AG09319 (cell line): ENCODE measurements at regions not wholly inside any gene's neighbourhood (a gene's known extent, or its start where the extent isn't known, plus 50 kb on each side); places are given as distances from the start of the nearest gene placed in this dataset.
"Not testable (repeated sequence)": the region's sequence is repeated elsewhere in the genome, so short reads cannot be mapped to it uniquely, and the experiment has no call there.

ENCODE experiments used
- DNase-seq: peaks from one replicate; pipeline ENCODE4 v3.0.0-alpha.2; 2010; ENCODE audit warnings: low read depth; ENCODE audit errors: extremely low read depth
- TF ChIP-seq, protein P1 (sequence below): IDR thresholded peaks from 2 replicates; pipeline ENCODE4 v1.5.1; 2011; ENCODE audit warnings: low read depth, mild to moderate bottlenecking, inconsistent platforms, low read length, moderate library complexity

DNA sequence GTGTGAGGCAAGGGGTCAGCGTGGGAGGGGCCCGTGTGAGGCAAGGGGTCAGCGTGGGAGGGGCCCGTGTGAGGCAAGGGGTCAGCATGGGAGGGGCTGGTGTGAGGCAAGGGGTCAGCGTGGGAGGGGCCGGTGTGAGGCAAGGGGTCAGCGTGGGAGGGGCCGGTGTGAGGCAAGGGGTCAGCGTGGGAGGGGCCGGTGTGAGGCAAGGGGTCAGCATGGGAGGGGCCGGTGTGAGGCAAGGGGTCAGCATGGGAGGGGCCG is 119.2 kb downstream of the SEPTIN14 start:
- not testable (repeated sequence) for DNase-seq

DNA sequence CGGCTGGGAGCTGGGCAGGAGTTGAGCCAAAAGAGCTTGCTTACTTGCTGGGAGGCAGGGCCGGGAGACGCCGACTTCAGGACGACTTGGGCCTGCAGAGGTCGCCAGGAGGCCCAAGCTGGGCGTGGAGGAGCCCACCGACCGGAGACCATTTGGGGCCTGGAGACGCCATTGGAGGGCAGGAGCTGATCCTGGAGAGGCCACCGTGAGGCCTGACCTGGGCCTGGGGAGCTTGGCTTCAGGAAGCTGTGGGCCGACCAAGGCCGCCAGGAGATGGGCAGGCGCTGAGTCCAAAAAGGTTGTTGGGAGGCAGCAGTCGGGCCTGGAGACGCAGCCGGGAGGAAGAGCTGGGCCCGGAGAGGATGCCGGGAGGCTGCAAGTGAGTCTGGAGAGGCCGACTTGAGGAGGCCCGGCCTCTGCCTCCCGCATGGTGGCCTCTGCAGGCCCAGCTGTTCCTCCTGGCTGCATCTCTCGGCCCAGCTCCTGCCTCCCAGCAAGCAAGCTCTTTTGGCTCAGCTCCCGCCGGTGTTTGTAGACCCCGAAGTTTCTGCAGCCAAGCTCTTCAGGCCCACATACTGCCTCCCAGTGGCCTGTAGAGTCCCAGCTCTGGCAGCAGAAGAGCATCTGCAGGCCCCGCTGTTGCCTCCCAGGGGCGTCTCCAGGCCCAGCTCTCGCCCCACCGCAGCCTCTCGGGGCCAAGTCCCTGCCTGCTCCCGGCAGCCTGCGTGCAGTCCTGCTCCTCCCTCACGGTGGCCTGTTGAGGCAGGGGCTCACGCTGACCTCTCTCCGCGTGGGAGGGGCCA is 119.7 kb downstream of the SEPTIN14 start:
- DNase-seq: not testable (repeated sequence)

DNA sequence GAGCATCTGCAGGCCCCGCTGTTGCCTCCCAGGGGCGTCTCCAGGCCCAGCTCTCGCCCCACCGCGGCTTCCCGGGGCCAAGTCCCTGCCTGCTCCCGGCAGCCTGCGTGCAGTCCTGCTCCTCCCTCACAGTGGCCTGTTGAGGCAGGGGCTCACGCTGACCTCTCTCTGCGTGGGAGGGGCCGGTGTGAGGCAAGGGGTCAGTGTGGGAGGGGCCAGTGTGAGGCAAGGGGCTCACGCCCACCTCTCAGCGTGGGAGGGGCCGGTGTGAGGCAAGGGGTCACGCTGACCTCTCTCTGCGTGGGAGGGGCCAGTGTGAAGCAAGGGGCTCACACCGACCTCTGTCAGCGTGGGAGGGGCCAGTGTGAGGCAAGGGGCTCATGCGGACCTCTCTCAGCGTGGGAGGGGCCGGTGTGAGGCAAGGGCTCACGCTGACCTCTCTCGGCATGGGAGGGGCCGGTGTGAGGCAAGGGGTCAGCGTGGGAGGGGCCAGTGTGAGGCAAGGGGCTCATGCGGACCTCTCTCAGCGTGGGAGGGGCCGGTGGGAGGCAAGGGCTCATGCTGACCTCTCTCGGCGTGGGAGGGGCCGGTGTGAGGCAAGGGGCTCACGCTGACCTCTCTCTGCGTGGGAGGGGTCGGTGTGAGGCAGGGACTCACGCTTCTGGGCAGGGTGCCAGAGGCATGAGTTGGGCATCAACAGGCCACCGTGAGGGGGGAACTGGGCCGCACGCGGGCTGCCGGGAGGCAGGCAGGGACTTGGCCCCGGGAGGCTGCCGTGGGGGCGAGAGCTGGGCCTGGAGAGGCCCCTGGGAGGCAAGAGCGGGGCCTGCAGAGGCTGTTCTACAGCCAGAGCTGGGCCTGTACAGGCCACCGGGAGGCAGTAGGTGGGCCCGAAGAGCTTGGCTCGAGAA is 120.6 kb downstream of the SEPTIN14 start:
- not testable (repeated sequence) for DNase-seq

DNA sequence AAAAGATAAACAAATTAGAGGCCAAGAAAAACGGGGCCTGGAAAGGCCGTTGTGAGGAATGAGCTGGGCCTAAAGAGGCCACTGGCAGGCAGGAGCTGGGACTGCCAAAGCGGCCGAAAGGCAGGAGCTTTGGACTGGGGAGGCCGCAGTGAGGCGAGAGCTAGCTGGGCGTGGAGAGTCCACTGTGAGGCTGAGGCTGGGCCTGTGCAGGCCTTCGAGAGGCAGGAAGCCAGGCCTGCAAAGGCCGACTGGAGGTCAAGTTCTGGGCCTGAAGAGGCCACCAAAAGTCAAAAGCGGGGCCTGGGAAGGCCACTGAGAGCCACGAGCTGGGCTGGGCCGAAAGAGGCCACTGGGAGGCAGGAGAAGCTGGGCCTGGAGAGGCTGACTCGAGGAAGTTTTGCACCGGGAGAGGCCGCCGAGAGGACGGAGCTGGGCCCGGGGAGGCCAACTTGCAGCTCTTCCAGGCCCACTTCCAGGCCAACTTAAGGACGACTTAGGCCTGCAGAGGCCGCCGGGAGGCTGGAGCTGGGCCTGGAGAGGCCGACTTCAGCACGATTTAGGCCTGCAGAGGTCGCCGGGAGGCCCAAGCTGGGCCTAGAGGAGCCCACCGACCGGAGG is 121.8 kb downstream of the SEPTIN14 start:
- not testable (repeated sequence) for DNase-seq

DNA sequence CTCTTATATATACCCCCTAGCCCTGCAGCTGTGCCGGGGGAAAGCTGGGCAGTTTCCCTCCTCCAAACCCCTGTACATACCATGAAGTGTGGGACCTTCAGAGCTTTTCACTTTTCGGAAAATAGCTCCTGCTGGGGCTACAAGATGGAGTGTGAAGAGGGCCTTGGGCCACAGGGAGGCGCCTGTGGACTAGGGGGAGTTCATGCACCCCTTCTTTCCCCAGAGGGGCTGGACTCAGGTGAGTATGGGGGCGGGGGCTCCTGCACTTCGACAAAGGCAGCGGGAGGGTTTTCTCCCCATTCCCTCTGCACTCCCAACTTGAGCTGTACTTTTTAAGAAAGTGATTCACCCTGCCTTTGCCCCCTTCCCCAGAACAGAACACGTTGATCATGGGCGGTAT is 122.5 kb downstream of the SEPTIN14 start:
- DNase-seq: not testable (repeated sequence)

DNA sequence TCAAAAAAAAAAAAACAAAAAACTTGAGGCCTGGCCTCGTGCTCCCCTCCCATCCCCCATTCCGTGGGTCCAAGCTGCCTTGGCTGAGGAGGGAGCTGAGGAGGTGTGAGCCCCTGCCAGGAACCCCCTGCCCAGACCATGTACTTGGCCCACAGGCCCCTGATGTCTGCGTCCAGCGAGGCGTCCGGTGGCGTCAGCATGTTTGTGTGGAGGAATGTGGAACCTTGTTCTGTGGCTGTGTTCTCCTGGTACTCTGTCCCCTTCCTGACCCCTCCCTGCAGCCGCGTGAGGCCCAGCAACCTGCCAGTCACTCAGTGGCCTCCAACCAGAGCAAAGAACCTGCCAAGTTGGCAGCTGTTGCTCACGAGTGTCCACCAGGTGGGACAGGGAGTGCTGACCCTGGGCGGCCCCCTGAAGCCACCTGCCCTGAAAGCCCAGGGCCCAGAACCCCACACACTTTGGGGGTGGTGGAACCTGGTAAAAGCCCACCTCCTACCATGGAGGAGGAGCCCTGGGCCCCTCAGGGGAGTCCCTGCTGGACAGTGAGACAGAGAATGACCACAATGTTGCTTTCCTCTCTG is 125.8 kb downstream of the SEPTIN14 start:
- DNase-seq: not testable (repeated sequence)

DNA sequence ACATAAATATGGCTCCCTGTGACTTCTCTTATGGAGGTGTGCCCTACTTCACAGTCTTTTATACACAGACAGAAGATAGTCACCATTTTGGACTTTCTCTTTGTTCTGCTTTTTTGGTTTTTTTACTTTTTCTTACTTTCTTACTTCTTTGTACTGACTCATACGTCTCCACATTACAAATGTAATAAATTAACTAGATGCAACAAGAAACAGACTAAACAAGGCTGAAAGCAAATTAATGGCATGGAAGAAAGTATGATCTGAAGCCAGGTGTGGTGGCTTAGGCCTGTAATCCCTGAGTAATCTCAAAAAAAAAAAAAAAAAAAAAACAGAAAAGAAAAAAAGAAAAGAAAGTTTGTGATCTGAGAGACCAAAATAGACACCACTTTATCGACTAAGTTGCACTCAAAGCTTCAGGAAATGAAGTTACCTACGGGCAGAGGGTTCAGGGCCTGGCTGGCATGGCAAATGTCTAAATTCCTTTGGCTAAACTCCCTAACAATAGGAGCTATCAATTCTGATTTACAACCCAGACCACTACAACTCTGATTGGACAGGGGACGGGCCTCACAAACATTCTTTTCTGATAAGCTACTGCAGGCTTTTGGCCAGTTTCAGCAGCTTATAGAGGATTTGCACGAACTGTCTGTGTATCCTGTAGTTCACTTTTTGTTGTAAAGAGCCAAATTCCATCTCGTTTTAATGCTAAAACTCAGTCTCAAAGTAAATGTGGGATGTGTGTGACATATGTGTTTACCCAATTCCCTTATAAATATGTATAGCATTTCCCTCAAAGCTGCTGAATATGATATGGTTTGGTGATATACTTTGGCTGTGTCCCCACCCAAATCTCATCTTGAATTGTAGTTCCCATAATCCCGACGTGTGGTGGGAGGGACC is 129.1 kb downstream of the SEPTIN14 start:
- DNase-seq: no peak
- TF ChIP-seq, protein P1, sequence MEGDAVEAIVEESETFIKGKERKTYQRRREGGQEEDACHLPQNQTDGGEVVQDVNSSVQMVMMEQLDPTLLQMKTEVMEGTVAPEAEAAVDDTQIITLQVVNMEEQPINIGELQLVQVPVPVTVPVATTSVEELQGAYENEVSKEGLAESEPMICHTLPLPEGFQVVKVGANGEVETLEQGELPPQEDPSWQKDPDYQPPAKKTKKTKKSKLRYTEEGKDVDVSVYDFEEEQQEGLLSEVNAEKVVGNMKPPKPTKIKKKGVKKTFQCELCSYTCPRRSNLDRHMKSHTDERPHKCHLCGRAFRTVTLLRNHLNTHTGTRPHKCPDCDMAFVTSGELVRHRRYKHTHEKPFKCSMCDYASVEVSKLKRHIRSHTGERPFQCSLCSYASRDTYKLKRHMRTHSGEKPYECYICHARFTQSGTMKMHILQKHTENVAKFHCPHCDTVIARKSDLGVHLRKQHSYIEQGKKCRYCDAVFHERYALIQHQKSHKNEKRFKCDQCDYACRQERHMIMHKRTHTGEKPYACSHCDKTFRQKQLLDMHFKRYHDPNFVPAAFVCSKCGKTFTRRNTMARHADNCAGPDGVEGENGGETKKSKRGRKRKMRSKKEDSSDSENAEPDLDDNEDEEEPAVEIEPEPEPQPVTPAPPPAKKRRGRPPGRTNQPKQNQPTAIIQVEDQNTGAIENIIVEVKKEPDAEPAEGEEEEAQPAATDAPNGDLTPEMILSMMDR: no peak

DNA sequence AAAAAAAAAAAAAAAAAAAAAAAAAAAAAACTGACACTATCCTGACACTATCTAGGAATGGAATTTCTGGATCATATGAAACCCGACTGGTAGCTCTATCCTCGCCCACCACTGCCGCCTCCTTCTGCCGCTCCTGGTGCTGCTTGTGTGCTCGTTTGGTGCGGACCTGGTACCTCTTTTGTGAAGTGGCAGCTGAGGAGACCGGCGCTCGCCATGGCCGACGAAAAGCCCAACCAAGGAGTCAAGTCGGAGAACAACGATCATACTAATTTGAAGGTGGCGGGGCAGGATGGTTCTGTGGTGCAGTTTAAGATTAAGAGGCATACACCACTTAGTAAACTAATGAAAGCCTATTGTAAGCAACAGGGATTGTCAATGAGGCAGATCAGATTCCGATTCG is 130.6 kb downstream of the SEPTIN14 start:
- TF ChIP-seq, protein P1: no peak
- no peak for DNase-seq

DNA sequence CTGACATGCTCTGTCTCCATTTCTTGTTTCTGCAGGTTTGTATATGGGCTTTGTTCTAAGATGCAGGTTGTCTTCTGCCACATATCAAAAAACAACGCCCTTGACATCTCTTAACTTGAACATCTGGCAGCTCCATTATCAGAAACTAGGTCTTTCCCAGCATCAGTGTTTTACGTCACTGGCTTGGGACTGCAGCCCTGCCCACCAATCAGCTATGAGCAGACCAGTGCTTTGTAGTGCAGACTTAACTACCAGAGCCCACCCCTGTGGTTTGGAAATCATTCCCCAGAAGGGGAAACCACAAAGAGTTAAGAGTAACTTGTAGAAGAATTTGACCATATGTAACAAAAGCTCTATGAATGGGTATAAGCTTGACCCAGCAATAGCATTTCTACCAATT is 132.4 kb downstream of the SEPTIN14 start:
- no peak for DNase-seq

More for the DNA sequence above, 132.4 kb downstream of the SEPTIN14 start:
- TF ChIP-seq, protein P1: no peak
